Neural progenitor cell (in vitro differentiated cells): ENCODE measurements at regions not wholly inside any gene's neighbourhood (a gene's known extent, or its start where the extent isn't known, plus 50 kb on each side); places are given as distances from the start of the nearest gene placed in this dataset.

Source experiments
- DNase-seq: peaks from one replicate; pipeline ENCODE4 v3.0.0-alpha.2; 2016; ENCODE audit warnings: low spot score
- H2AFZ ChIP-seq: fragments of 200-600 bp; sonication (generic); replicated peaks from 2 replicates; pipeline ENCODE4 v1.6.1; 2016; ENCODE audit warnings: antibody characterized with exemption
- H3F3A ChIP-seq: fragments of 200-600 bp; sonication (generic); 2 replicates; pipeline ENCODE4 v1.6.1; 2016; ENCODE audit warnings: antibody characterized with exemption, low read depth
- H3K27ac ChIP-seq: fragments of 200-600 bp; sonication (generic); 2 replicates; pipeline ENCODE4 v1.5.1; 2016; ENCODE audit warnings: mild to moderate bottlenecking
- H3K27me3 ChIP-seq: fragments of 200-600 bp; sonication (generic); 2 replicates; pipeline ENCODE4 v1.6.1; 2016; ENCODE audit warnings: mild to moderate bottlenecking, moderate library complexity
- H3K36me3 ChIP-seq: fragments of 200-600 bp; sonication (generic); 2 replicates; pipeline ENCODE4 v1.5.1; 2016
- H3K4me1 ChIP-seq: fragments of 200-600 bp; sonication (generic); 2 replicates; pipeline ENCODE4 v1.6.1; 2016; ENCODE audit warnings: mixed run types
- H3K4me2 ChIP-seq: fragments of 200-600 bp; sonication (generic); 2 replicates; pipeline ENCODE4 v1.6.1; 2016
- H3K4me3 ChIP-seq: fragments of 200-600 bp; sonication (generic); 2 replicates; pipeline ENCODE4 v1.5.1; 2016
- H3K79me2 ChIP-seq: fragments of 200-600 bp; sonication (generic); 2 replicates; pipeline ENCODE4 v1.6.1; 2016; ENCODE audit warnings: low read depth
- H3K9ac ChIP-seq: fragments of 200-600 bp; sonication (generic); 2 replicates; pipeline ENCODE4 v1.6.1; 2016
- H3K9me3 ChIP-seq: fragments of 200-600 bp; sonication (generic); 2 replicates; pipeline ENCODE4 v1.5.1; 2016; ENCODE audit warnings: low read depth
- H4K20me1 ChIP-seq: fragments of 200-600 bp; sonication (generic); 2 replicates; pipeline ENCODE4 v1.6.1; 2016; ENCODE audit warnings: low read depth
- H3K27ac Mint-ChIP-seq: 3 replicates; pipeline ENCODE4 v1.8.0; 2021; ENCODE audit warnings: mixed read lengths
- H3K27me3 Mint-ChIP-seq: 2 replicates; pipeline ENCODE4 v1.8.0; 2022; ENCODE audit warnings: low read depth, mild to moderate bottlenecking, inconsistent platforms, moderate library complexity, mixed read lengths; ENCODE audit not compliant: insufficient read depth
- H3K36me3 Mint-ChIP-seq: 3 replicates; pipeline ENCODE4 v1.8.0; 2021; ENCODE audit warnings: mixed read lengths
- H3K4me1 Mint-ChIP-seq: 3 replicates; pipeline ENCODE4 v1.8.0; 2021; ENCODE audit warnings: mixed read lengths
- H3K4me3 Mint-ChIP-seq: 3 replicates; pipeline ENCODE4 v1.8.0; 2021; ENCODE audit warnings: mild to moderate bottlenecking, moderate library complexity, mixed read lengths
- H3K9me3 Mint-ChIP-seq: 3 replicates; pipeline ENCODE4 v1.8.0; 2020; ENCODE audit warnings: mixed read lengths
- EZH2 ChIP-seq: fragments of 200-600 bp; sonication (generic); IDR thresholded peaks from 2 replicates; pipeline ENCODE4 v1.6.1; 2017; ENCODE audit warnings: antibody characterized with exemption, mild to moderate bottlenecking, moderate library complexity
- EZH2phosphoT487 ChIP-seq: fragments of 200-600 bp; sonication (generic); IDR thresholded peaks from 2 replicates; pipeline ENCODE4 v1.6.1; 2017; ENCODE audit warnings: antibody characterized with exemption
- TF ChIP-seq, protein P1 (sequence below): fragments of 200-600 bp; sonication (generic); IDR thresholded peaks from 2 replicates; pipeline ENCODE4 v1.5.1; 2017; ENCODE audit warnings: antibody characterized with exemption, mild to moderate bottlenecking

DNA sequence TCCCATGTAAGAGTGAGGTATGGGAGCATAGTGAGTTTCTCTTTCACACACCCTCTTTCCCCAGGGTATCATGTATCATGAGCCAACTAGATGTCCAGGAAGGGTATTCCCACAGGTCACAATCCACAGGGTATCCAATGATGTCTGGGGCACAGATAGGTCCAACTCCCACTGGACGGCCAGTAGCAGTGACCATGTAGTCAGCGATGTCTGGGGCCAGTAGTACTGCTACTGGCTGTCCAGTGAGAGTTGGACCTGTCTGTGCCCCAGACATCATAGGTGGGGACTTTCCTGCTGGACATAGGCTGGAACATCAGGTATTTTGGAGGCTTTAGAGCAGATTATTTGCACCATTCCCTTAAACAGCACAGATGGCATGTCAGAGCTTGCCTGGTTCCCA is 352.6 kb upstream of the SGCD start:
- H3K4me3 ChIP-seq, result no peak overlapping the region
- TF ChIP-seq, protein P1, sequence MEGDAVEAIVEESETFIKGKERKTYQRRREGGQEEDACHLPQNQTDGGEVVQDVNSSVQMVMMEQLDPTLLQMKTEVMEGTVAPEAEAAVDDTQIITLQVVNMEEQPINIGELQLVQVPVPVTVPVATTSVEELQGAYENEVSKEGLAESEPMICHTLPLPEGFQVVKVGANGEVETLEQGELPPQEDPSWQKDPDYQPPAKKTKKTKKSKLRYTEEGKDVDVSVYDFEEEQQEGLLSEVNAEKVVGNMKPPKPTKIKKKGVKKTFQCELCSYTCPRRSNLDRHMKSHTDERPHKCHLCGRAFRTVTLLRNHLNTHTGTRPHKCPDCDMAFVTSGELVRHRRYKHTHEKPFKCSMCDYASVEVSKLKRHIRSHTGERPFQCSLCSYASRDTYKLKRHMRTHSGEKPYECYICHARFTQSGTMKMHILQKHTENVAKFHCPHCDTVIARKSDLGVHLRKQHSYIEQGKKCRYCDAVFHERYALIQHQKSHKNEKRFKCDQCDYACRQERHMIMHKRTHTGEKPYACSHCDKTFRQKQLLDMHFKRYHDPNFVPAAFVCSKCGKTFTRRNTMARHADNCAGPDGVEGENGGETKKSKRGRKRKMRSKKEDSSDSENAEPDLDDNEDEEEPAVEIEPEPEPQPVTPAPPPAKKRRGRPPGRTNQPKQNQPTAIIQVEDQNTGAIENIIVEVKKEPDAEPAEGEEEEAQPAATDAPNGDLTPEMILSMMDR, result no peak
- TF ChIP-seq EZH2phosphoT487 (no peak), EZH2 (no peak)
- H3K9me3 ChIP-seq, result no peaks in the 10 kb centered on the region
- no peak for DNase-seq
- H3K4me3 Mint-ChIP-seq, result no peak overlapping the region
- H3K36me3 ChIP-seq, result no peaks in the 10 kb centered on the region
- H3K27ac Mint-ChIP-seq, result no peak overlapping the region
- H3K27me3 Mint-ChIP-seq, result no peaks in the 10 kb centered on the region
- no peaks in the 10 kb centered on the region for H3F3A ChIP-seq
- no peak overlapping the region for H3K4me2 ChIP-seq
- peaks cover 3% of the 10 kb centered on the region for H3K4me1 Mint-ChIP-seq
- H3K9me3 Mint-ChIP-seq, result no peaks in the 10 kb centered on the region
- H3K4me1 ChIP-seq, result no peaks in the 10 kb centered on the region
- H2AFZ ChIP-seq, result no peak overlapping the region
- no peaks in the 10 kb centered on the region for H4K20me1 ChIP-seq
- H3K27ac ChIP-seq, result no peak overlapping the region
- no peak overlapping the region for H3K9ac ChIP-seq
- no peaks in the 10 kb centered on the region for H3K79me2 ChIP-seq
- H3K36me3 Mint-ChIP-seq, result no peaks in the 10 kb centered on the region
- no peaks in the 10 kb centered on the region for H3K27me3 ChIP-seq

GRCh38 chr5:155978850-155979249 is 348.1 kb upstream of the SGCD start:
- Mint-ChIP-seq H3K27ac (no peak overlapping the region), H3K4me1 (no peaks in the 10 kb centered on the region), H3K9me3 (no peaks in the 10 kb centered on the region), H3K36me3 (no peaks in the 10 kb centered on the region), H3K4me3 (no peak overlapping the region), H3K27me3 (peaks cover 4% of the 10 kb centered on the region)
- Histone ChIP-seq H3K9ac (no peak overlapping the region), H3K79me2 (no peaks in the 10 kb centered on the region), H3F3A (no peaks in the 10 kb centered on the region), H4K20me1 (no peaks in the 10 kb centered on the region), H3K4me2 (no peak overlapping the region), H3K27ac (no peak overlapping the region), H3K4me3 (no peak overlapping the region), H3K9me3 (no peaks in the 10 kb centered on the region), H3K27me3 (no peaks in the 10 kb centered on the region), H3K36me3 (no peaks in the 10 kb centered on the region), H3K4me1 (no peaks in the 10 kb centered on the region), H2AFZ (no peak overlapping the region)
- no peak for DNase-seq
- TF ChIP-seq EZH2 (no peak), EZH2phosphoT487 (no peak)
- TF ChIP-seq, protein P1, result no peak

DNA sequence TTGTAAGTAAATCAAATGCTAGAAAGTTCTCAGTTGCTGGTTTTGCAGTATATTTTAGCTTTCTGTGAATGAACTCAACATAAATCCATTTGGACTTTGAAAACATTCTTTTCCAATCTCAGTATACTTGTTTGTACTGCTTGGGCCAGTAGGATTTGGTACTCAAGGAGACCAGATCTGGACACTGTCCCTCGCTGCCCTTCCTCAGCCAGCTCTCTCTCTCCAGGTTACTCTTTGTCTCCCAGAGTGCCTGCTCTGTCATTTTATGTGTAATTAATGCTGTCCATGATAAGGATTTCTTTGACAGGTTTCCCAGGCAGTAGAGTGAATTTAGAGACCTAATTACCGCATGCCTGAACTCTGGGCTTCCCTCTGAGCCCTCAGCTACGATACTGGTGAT is 344.6 kb upstream of the SGCD start:
- Histone ChIP-seq H3K36me3 (no peaks in the 10 kb centered on the region), H3K4me2 (no peak overlapping the region), H3K9ac (no peak overlapping the region), H3K4me1 (no peaks in the 10 kb centered on the region), H3K27me3 (no peaks in the 10 kb centered on the region), H4K20me1 (no peaks in the 10 kb centered on the region), H3K4me3 (no peak overlapping the region), H2AFZ (no peak overlapping the region), H3K79me2 (no peaks in the 10 kb centered on the region), H3K9me3 (no peaks in the 10 kb centered on the region), H3K27ac (no peak overlapping the region), H3F3A (no peaks in the 10 kb centered on the region)
- no peaks in the 10 kb centered on the region for H3K9me3 Mint-ChIP-seq
- no peak overlapping the region for H3K4me3 Mint-ChIP-seq
- H3K4me1 Mint-ChIP-seq, result no peaks in the 10 kb centered on the region
- no peak for DNase-seq
- H3K27ac Mint-ChIP-seq, result no peak overlapping the region
- H3K36me3 Mint-ChIP-seq, result no peaks in the 10 kb centered on the region
- H3K27me3 Mint-ChIP-seq, result peaks cover 4% of the 10 kb centered on the region
- TF ChIP-seq, protein P1, result no peak
- TF ChIP-seq EZH2phosphoT487 (no peak), EZH2 (no peak)

GRCh38 chr5:155983954-155984353 is 343.0 kb upstream of the SGCD start:
- Mint-ChIP-seq H3K27me3 (peaks cover 4% of the 10 kb centered on the region), H3K36me3 (no peaks in the 10 kb centered on the region), H3K9me3 (no peaks in the 10 kb centered on the region), H3K4me3 (no peak overlapping the region), H3K27ac (no peak overlapping the region), H3K4me1 (no peaks in the 10 kb centered on the region)
- Histone ChIP-seq H3K4me2 (no peak overlapping the region), H3K27me3 (no peaks in the 10 kb centered on the region), H3K79me2 (no peaks in the 10 kb centered on the region), H3K4me3 (no peak overlapping the region), H3K9me3 (no peaks in the 10 kb centered on the region), H4K20me1 (no peaks in the 10 kb centered on the region), H3K4me1 (no peaks in the 10 kb centered on the region), H3K27ac (no peak overlapping the region), H3K9ac (no peak overlapping the region), H2AFZ (no peak overlapping the region), H3K36me3 (no peaks in the 10 kb centered on the region), H3F3A (no peaks in the 10 kb centered on the region)
- DNase-seq, result no peak
- TF ChIP-seq EZH2, result no peak
- TF ChIP-seq, protein P1, result no peak
- TF ChIP-seq EZH2phosphoT487, result no peak
